OCI-LY1 (cell line): ENCODE measurements at regions not wholly inside any gene's neighbourhood (a gene's known extent, or its start where the extent isn't known, plus 50 kb on each side); places are given as distances from the start of the nearest gene placed in this dataset.

Experiments
- H2AFZ ChIP-seq: fragments of 200-600 bp; sonication (generic), shearing (Covaris generic); 2 replicates; pipeline ENCODE4 v1.6.0; 2014; ENCODE audit warnings: antibody characterized with exemption, mild to moderate bottlenecking, low read length
- H3F3A ChIP-seq: fragments of 200-600 bp; sonication (generic), shearing (Covaris generic); 2 replicates; pipeline ENCODE4 v1.6.0; 2014; ENCODE audit warnings: mild to moderate bottlenecking, antibody characterized with exemption, low read length, moderate library complexity; ENCODE audit not compliant: insufficient read depth
- H3K27ac ChIP-seq: fragments of 200-600 bp; sonication (generic); 2 replicates; pipeline ENCODE4 v1.5.1; 2014; ENCODE audit warnings: low read length, mixed run types, mild to moderate bottlenecking, low read depth; ENCODE audit not compliant: poor library complexity, severe bottlenecking
- H3K27me3 ChIP-seq: fragments of 200-600 bp; sonication (generic); 2 replicates; pipeline ENCODE4 v1.6.0; 2014; ENCODE audit warnings: antibody characterized with exemption, mild to moderate bottlenecking, low read length, moderate library complexity; ENCODE audit not compliant: insufficient read depth
- H3K36me3 ChIP-seq: fragments of 200-600 bp; sonication (generic); 2 replicates; pipeline ENCODE4 v1.6.1; 2014; ENCODE audit warnings: mild to moderate bottlenecking, antibody characterized with exemption, low read length, moderate library complexity, mixed read lengths; ENCODE audit not compliant: insufficient read depth
- H3K4me1 ChIP-seq: fragments of 200-600 bp; sonication (generic); 2 replicates; pipeline ENCODE4 v1.5.1; 2014; ENCODE audit warnings: mild to moderate bottlenecking, low read length, moderate library complexity; ENCODE audit not compliant: insufficient read depth, severe bottlenecking
- H3K4me2 ChIP-seq: fragments of 200-600 bp; sonication (generic), shearing (Covaris generic); 2 replicates; pipeline ENCODE4 v1.6.1; 2014; ENCODE audit warnings: low read length
- H3K4me3 ChIP-seq: fragments of 200-600 bp; sonication (generic); 2 replicates; pipeline ENCODE4 v1.5.1; 2014; ENCODE audit warnings: low read length, low read depth, mild to moderate bottlenecking, mixed read lengths; ENCODE audit not compliant: poor library complexity, severe bottlenecking
- H3K79me2 ChIP-seq: fragments of 200-600 bp; shearing (Covaris generic); 2 replicates; pipeline ENCODE4 v1.6.1; 2016; ENCODE audit warnings: mixed run types, low read length, mixed read lengths; ENCODE audit not compliant: insufficient read depth
- H3K9ac ChIP-seq: fragments of 200-600 bp; sonication (generic), shearing (Covaris generic); 2 replicates; pipeline ENCODE4 v1.6.1; 2014; ENCODE audit warnings: mild to moderate bottlenecking, low read length, mixed read lengths
- H3K9me2 ChIP-seq: fragments of 200-600 bp; sonication (generic), shearing (Covaris generic); 2 replicates; pipeline ENCODE4 v1.6.1; 2014; ENCODE audit warnings: low read depth, mild to moderate bottlenecking, low read length, mixed read lengths
- H3K9me3 ChIP-seq: fragments of 200-600 bp; shearing (Covaris generic); 2 replicates; pipeline ENCODE4 v1.6.1; 2014; ENCODE audit warnings: low read length, mixed read lengths
- H4K20me1 ChIP-seq: fragments of 200-600 bp; sonication (generic), shearing (Covaris generic); 2 replicates; pipeline ENCODE4 v1.6.0; 2016; ENCODE audit warnings: mild to moderate bottlenecking, low read length; ENCODE audit not compliant: insufficient read depth
- CTCF ChIP-seq: fragments of 200-600 bp; sonication (generic), shearing (Covaris generic); IDR thresholded peaks from 2 replicates; pipeline ENCODE4 v1.5.1; 2017; ENCODE audit warnings: mild to moderate bottlenecking, antibody characterized with exemption, low read length, moderate library complexity, mixed read lengths
- EZH2 ChIP-seq: fragments of 200-600 bp; sonication (generic), shearing (Covaris generic); IDR thresholded peaks from 2 replicates; pipeline ENCODE4 v1.8.0; 2017; ENCODE audit warnings: borderline replicate concordance, mixed run types, mild to moderate bottlenecking, antibody characterized with exemption, low read length, moderate library complexity, mixed read lengths

DNA sequence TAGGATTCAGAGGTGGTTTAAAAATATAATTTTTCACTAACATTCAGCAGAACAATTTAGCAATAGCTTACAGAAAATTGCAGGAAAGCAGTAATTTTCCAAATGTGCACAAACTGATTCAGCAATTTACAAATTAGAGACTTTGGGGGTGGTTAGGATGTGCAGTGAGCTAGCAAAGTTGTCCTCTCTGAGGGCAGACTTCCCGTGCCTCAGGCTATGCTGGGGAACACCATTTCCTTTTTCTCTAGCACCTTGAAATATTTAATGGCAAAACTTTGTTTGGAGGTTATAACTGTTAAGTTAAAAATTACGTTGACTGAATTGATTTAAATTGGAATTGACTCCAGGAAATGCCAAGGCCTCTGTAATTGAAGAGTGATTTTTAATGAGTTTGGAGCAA is 258.9 kb downstream of the PTBP2 start:
- no peaks in the 10 kb centered on the region for H3K4me1 ChIP-seq
- no peaks in the 10 kb centered on the region for H3K36me3 ChIP-seq
- no peaks in the 10 kb centered on the region for H3K79me2 ChIP-seq
- H3K4me2 ChIP-seq: no peak overlapping the region
- no peak overlapping the region for H3K27ac ChIP-seq
- H3K9ac ChIP-seq: no peak overlapping the region
- no peak overlapping the region for H2AFZ ChIP-seq
- TF ChIP-seq EZH2: no peak
- no peak for TF ChIP-seq CTCF
- H3K9me3 ChIP-seq: no peaks in the 10 kb centered on the region
- no peaks in the 10 kb centered on the region for H3K9me2 ChIP-seq
- H3F3A ChIP-seq: no peaks in the 10 kb centered on the region
- no peaks in the 10 kb centered on the region for H4K20me1 ChIP-seq
- H3K27me3 ChIP-seq: no peaks in the 10 kb centered on the region
- no peak overlapping the region for H3K4me3 ChIP-seq

- Histone ChIP-seq H3K4me3 (no peak overlapping the region), H3K27me3 (no peaks in the 10 kb centered on the region), H3K27ac (no peak overlapping the region), H3F3A (no peaks in the 10 kb centered on the region), H3K9ac (no peak overlapping the region), H3K79me2 (no peaks in the 10 kb centered on the region), H3K9me3 (no peaks in the 10 kb centered on the region), H3K4me1 (no peaks in the 10 kb centered on the region), H3K4me2 (no peak overlapping the region), H3K9me2 (no peaks in the 10 kb centered on the region), H4K20me1 (no peaks in the 10 kb centered on the region), H3K36me3 (no peaks in the 10 kb centered on the region), H2AFZ (no peak overlapping the region)
- TF ChIP-seq CTCF (no peak), EZH2 (no peak)
These were observed 259.6 kb downstream of the PTBP2 start for GRCh38 chr1:96981181-96981580.

DNA sequence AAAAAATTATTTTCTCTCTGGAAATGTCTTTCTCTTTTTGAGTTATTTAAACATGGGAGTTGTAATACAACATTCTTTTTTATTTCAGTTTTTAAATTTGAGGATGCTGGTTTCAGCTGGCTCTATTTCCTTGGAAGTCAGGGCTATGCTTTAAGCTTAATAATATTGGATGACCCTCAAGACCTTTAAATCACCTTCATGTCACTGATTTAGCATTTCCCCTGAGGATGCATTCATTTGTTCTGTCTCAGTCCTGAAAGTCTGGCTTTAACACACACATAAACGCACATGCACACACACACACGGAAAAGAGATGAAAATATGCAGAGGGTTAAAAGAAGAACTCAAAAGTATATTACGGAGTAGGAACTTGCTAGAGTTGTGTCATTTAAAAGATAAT is 260.5 kb downstream of the PTBP2 start:
- Histone ChIP-seq H3K36me3 (no peaks in the 10 kb centered on the region), H3K9me2 (no peaks in the 10 kb centered on the region), H2AFZ (no peak overlapping the region), H3K4me1 (no peaks in the 10 kb centered on the region), H3K9me3 (no peaks in the 10 kb centered on the region), H3K27me3 (no peaks in the 10 kb centered on the region), H3K79me2 (no peaks in the 10 kb centered on the region), H3K27ac (no peak overlapping the region), H3K4me3 (no peak overlapping the region), H4K20me1 (no peaks in the 10 kb centered on the region), H3F3A (no peaks in the 10 kb centered on the region), H3K4me2 (no peak overlapping the region), H3K9ac (no peak overlapping the region)
- TF ChIP-seq EZH2: no peak
- TF ChIP-seq CTCF: no peak
